ENCODE measurements at regions not wholly inside any gene's neighbourhood (a gene's known extent, or its start where the extent isn't known, plus 50 kb on each side); places are given as distances from the start of the nearest gene placed in this dataset.

GRCh38 chr5:154690488-154690887, 64.7 kb upstream of the LARP1 start:
- Histone ChIP-seq H3K4me2 (ENCODE audit: low read depth, low read length) (no peak overlapping the region), H3K4me1 (ENCODE audit: low read length) (no peaks in the 10 kb centered on the region), H3K9me3 (replicated peaks; ENCODE audit: insufficient read depth, low read length) (no peaks in the 10 kb centered on the region), H3K36me3 (replicated peaks; ENCODE audit: insufficient read depth, low read length) (no peaks in the 10 kb centered on the region), H3K27me3 (replicated peaks; ENCODE audit: insufficient read depth, low read length) (no peaks in the 10 kb centered on the region), H3K27ac (ENCODE audit: low read length) (no peak overlapping the region), H2AFZ (ENCODE audit: low read length) (no peak overlapping the region), H3K9ac (ENCODE audit: low read length) (no peak overlapping the region), H3K9me2 (replicated peaks; ENCODE audit: insufficient read depth, low read length) (no peaks in the 10 kb centered on the region), H3K79me2 (ENCODE audit: low read length) (peaks cover 11% of the 10 kb centered on the region), H4K20me1 (ENCODE audit: insufficient read depth, low read length) (no peaks in the 10 kb centered on the region), H3K4me3 (ENCODE audit: low read length) (no peak overlapping the region), H3F3A (ENCODE audit: insufficient read depth, low read length) (no peaks in the 10 kb centered on the region)
- no peak for DNase-seq
- TF ChIP-seq CTCF (IDR thresholded peaks at IDR 0.05; ENCODE audit: low read length), result no peak
- TF ChIP-seq EZH2phosphoT487 (IDR thresholded peaks at IDR 0.05; ENCODE audit: low read length), result no peak
- TF ChIP-seq EZH2 (optimal IDR thresholded peaks at IDR 0.05; ENCODE audit: low read depth, low read length), result no peak

GRCh38 chr5:154686490-154686889, 68.7 kb upstream of the LARP1 start:
- DNase-seq, result no peak
- Histone ChIP-seq H3K4me3 (ENCODE audit: low read length) (no peak overlapping the region), H3K36me3 (replicated peaks; ENCODE audit: insufficient read depth, low read length) (no peaks in the 10 kb centered on the region), H3K4me1 (ENCODE audit: low read length) (no peaks in the 10 kb centered on the region), H2AFZ (ENCODE audit: low read length) (no peak overlapping the region), H3K9me2 (replicated peaks; ENCODE audit: insufficient read depth, low read length) (no peaks in the 10 kb centered on the region), H3F3A (ENCODE audit: insufficient read depth, low read length) (0 out of 2 replicates have a peak, but pooled peaks cover 5% of the 10 kb centered on the region), H3K9ac (ENCODE audit: low read length) (no peak overlapping the region), H3K4me2 (ENCODE audit: low read depth, low read length) (no peak overlapping the region), H3K27me3 (replicated peaks; ENCODE audit: insufficient read depth, low read length) (no peaks in the 10 kb centered on the region), H4K20me1 (ENCODE audit: insufficient read depth, low read length) (no peaks in the 10 kb centered on the region), H3K27ac (ENCODE audit: low read length) (no peak overlapping the region), H3K79me2 (ENCODE audit: low read length) (peaks cover 15% of the 10 kb centered on the region), H3K9me3 (replicated peaks; ENCODE audit: insufficient read depth, low read length) (no peaks in the 10 kb centered on the region)
- no peak for TF ChIP-seq EZH2phosphoT487 (IDR thresholded peaks at IDR 0.05; ENCODE audit: low read length)
- TF ChIP-seq EZH2 (optimal IDR thresholded peaks at IDR 0.05; ENCODE audit: low read depth, low read length), result no peak
- no peak for TF ChIP-seq CTCF (IDR thresholded peaks at IDR 0.05; ENCODE audit: low read length)

- Histone ChIP-seq H3K4me2 (ENCODE audit: low read depth, low read length) (peak overlapping the region; percentile 70), H3K27ac (ENCODE audit: low read length) (peak overlapping the region; percentile 53; the same call in 1 of the 2 replicates), H3K79me2 (ENCODE audit: low read length) (peaks cover 15% of the 10 kb centered on the region), H4K20me1 (ENCODE audit: insufficient read depth, low read length) (no peaks in the 10 kb centered on the region), H3K9me3 (replicated peaks; ENCODE audit: insufficient read depth, low read length) (no peaks in the 10 kb centered on the region), H3K4me1 (ENCODE audit: low read length) (no peaks in the 10 kb centered on the region), H3K9me2 (replicated peaks; ENCODE audit: insufficient read depth, low read length) (no peaks in the 10 kb centered on the region), H2AFZ (ENCODE audit: low read length) (peak overlapping the region; percentile 83), H3F3A (ENCODE audit: insufficient read depth, low read length) (0 out of 2 replicates have a peak, but pooled peaks cover 5% of the 10 kb centered on the region), H3K36me3 (replicated peaks; ENCODE audit: insufficient read depth, low read length) (no peaks in the 10 kb centered on the region), H3K4me3 (ENCODE audit: low read length) (peak overlapping the region; percentile 68), H3K9ac (ENCODE audit: low read length) (peak overlapping the region; percentile 64), H3K27me3 (replicated peaks; ENCODE audit: insufficient read depth, low read length) (no peaks in the 10 kb centered on the region)
- peak; percentile 50 for DNase-seq
- TF ChIP-seq EZH2 (optimal IDR thresholded peaks at IDR 0.05; ENCODE audit: low read depth, low read length) (no peak), EZH2phosphoT487 (IDR thresholded peaks at IDR 0.05; ENCODE audit: low read length) (no peak), CTCF (IDR thresholded peaks at IDR 0.05; ENCODE audit: low read length) (no peak)
These were observed 71.9 kb upstream of the LARP1 start for GRCh38 chr5:154683101-154683880.

Data from MM.1S (cell line).